Stomach (tissue), 8 donors: ENCODE measurements at regions not wholly inside any gene's neighbourhood (a gene's known extent, or its start where the extent isn't known, plus 50 kb on each side); places are given as distances from the start of the nearest gene placed in this dataset.

Source experiments
- DNase-seq, 2 donors: peaks; one replicate each; pipeline versions ENCODE4 v3.0.0 to v3.0.0-alpha.2; 2013 to 2019
- H3K27ac ChIP-seq, 5 donors: fragments of 200-600 bp in 4 of 5; sonication (generic) in 4 of 5; one replicate each; pipeline ENCODE4 v1.5.1; 2013 to 2019; ENCODE audit warnings: mild to moderate bottlenecking in 1 of 5, moderate library complexity in 1 of 5
- H3K27me3 ChIP-seq, 3 donors: fragments of 200-600 bp; sonication (generic); one replicate each; pipeline ENCODE4 v1.5.1; 2017 to 2019; ENCODE audit warnings: mixed run types in 1 of 3
- H3K36me3 ChIP-seq, 4 donors: fragments of 200-600 bp; sonication (generic); 1 replicate in 3 of 4; 2 replicates in 1 of 4; pipeline ENCODE4 v1.5.1; 2016 to 2019
- H3K4me1 ChIP-seq, 4 donors: fragments of 200-600 bp; sonication (generic); one replicate each; pipeline ENCODE4 v1.5.1; 2016 to 2019
- H3K4me3 ChIP-seq, 4 donors: fragments of 200-600 bp; sonication (generic) in 3 of 4; one replicate each; pipeline ENCODE4 v1.5.1; 2016 to 2019; ENCODE audit warnings: mild to moderate bottlenecking in 1 of 4
- H3K9me3 ChIP-seq, 4 donors: fragments of 200-600 bp; sonication (generic); one replicate each; pipeline ENCODE4 v1.5.1; 2016 to 2019
- EP300 ChIP-seq: sonication (generic); formaldehyde crosslinking; IDR thresholded peaks from one replicate; pipeline ENCODE4 v1.6.1; 2017; ENCODE audit warnings: antibody characterized with exemption
- POLR2A ChIP-seq, 4 donors: fragments of 450-650 bp; IDR thresholded peaks; one replicate each; pipeline ENCODE4 v1.6.1; 2016; ENCODE audit warnings: antibody characterized with exemption in 4 of 4, control low read depth in 2 of 4, mild to moderate bottlenecking in 1 of 4, moderate library complexity in 1 of 4
- POLR2AphosphoS5 ChIP-seq, 3 donors: sonication (generic); formaldehyde crosslinking; IDR thresholded peaks; one replicate each; pipeline ENCODE4 v1.6.1; 2016; ENCODE audit warnings: antibody characterized with exemption in 3 of 3
- WGBS, 5 donors: extraction: QIAGEN DNeasy Blood & Tissue Kit in 3 of 5; methylation state at CpG; one replicate each; pipeline versions ENCODE4 v1.1.5 to v1.1.7; 2013 to 2018; 5-methylcytosine and 5-hydroxymethylcytosine counted together
- intact Hi-C: fragments of 100-400 bp; cut with DNase I; formaldehyde crosslinking; loops from one replicate; pipeline ENCODE4 v1.15.1; 2023; ENCODE audit warnings: low total_unique reads
- TF ChIP-seq, protein P1 (sequence below), 7 experiments: fragments of 450-650 bp in 4 of 7; fragments of 200-600 bp in 3 of 7; sonication (generic) in 3 of 7; IDR thresholded peaks; one replicate each; pipeline ENCODE4 v1.5.1; 2016 to 2019; ENCODE audit warnings: antibody characterized with exemption in 7 of 7, control low read depth in 2 of 7, mild to moderate bottlenecking in 1 of 7
- donor health status: healthy with polysubstance abuse.
- donor health status: Bipolar disorder and iron deficiency.
- donor health status: healthy.

DNA sequence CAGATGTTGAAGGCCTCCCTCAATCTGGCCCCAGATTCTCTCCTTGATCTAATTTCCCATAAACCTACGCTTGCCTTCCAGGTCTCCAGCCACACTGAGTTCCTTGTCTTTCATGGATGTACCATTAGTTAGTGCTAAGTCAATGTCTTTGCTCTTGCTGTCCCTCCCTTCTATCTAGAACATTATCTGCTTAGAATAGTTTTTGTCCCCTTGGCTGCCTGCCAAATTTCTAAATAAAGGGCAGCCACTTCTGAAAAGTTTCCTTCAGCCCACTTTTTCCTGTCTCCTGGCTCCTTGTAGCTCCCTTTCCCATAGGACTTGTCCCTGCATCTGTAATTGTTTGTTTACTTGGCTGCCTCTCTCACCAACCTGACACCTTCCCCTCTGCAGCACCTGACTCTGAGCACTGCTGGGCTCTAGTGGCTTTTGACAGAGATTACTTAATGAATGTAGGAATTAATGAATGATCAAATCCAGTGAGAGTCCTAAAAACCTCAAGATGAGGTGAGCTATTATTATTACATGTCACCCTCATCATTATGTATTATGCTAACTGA lies 58.3 kb downstream of the CXCL12 start:
- WGBS, 5 donors = 85 to 100% (median 94%) methylated on average over 1 of the region's 1 CpG
- peaks cover 0 to 22% (median 6%) of the 10 kb centered on the region in 4 donors for H3K4me1 ChIP-seq
- H3K36me3 ChIP-seq = no peaks in the 10 kb centered on the region
- no peaks in the 10 kb centered on the region for H3K9me3 ChIP-seq
- DNase-seq = peak in 1 of 2 donors; percentile 20
- no peaks in the 10 kb centered on the region for H3K27me3 ChIP-seq
- no peak overlapping the region for H3K4me3 ChIP-seq
- no peak overlapping the region for H3K27ac ChIP-seq
- intact Hi-C loops = no loop called here
- TF ChIP-seq POLR2A (IDR thresholded peaks at IDR 0.05) = no peak
- no peak for TF ChIP-seq POLR2AphosphoS5 (IDR thresholded peaks at IDR 0.05)
- TF ChIP-seq, protein P1, sequence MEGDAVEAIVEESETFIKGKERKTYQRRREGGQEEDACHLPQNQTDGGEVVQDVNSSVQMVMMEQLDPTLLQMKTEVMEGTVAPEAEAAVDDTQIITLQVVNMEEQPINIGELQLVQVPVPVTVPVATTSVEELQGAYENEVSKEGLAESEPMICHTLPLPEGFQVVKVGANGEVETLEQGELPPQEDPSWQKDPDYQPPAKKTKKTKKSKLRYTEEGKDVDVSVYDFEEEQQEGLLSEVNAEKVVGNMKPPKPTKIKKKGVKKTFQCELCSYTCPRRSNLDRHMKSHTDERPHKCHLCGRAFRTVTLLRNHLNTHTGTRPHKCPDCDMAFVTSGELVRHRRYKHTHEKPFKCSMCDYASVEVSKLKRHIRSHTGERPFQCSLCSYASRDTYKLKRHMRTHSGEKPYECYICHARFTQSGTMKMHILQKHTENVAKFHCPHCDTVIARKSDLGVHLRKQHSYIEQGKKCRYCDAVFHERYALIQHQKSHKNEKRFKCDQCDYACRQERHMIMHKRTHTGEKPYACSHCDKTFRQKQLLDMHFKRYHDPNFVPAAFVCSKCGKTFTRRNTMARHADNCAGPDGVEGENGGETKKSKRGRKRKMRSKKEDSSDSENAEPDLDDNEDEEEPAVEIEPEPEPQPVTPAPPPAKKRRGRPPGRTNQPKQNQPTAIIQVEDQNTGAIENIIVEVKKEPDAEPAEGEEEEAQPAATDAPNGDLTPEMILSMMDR (IDR thresholded peaks at IDR 0.05) = no peak
- no peak for TF ChIP-seq EP300

DNA sequence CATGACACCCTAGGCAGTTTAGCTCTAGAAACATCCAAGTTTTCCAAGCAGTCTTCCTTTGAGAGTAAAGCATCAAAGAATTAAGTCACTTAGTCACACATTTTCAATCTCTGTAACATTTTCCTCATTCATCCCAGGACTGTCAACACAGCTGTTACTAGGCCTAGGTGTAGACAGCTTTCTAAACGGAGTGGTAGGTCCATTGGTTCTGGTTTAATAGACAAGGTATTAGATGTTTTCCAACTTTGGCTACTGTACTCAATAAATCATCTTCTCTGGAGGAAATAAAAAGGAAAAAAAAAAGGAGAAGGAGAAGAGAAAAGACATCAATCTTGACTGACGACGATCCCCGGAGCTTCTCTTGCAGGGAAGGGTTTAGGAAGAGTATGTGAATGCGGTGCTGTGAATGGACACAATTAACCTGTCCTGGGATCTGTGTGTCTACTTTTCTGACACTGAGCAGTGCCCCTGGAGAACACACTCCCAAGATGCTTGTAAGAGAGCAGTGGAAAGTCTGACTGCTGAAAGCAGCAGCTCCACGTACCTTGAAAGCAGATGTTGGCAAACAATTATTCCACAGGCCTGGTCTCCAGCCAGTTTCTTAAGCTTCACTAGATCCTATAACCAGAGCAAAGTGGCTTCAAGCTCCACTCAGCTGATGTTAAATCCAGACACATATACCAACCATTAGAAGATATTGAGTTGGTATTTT lies 59.1 kb downstream of the CXCL12 start:
- no peaks in the 10 kb centered on the region for H3K36me3 ChIP-seq
- TF ChIP-seq POLR2AphosphoS5 (IDR thresholded peaks at IDR 0.05) = no peak
- no peak for TF ChIP-seq EP300
- TF ChIP-seq, protein P1 (IDR thresholded peaks at IDR 0.05) = no peak
- no peak for TF ChIP-seq POLR2A (IDR thresholded peaks at IDR 0.05)
- H3K4me3 ChIP-seq = no peak overlapping the region
- intact Hi-C loops = no loop called here
- peaks cover 0 to 22% (median 6%) of the 10 kb centered on the region in 4 donors for H3K4me1 ChIP-seq
- H3K27ac ChIP-seq = peak overlapping the region in 2 of 5 donors; percentile 21 to 48
- 67 to 85% (median 74%) methylated on average over 6 of the region's 6 CpGs for WGBS, 5 donors
- no peaks in the 10 kb centered on the region for H3K27me3 ChIP-seq
- peak in 1 of 2 donors; percentile 40 for DNase-seq
- H3K9me3 ChIP-seq = no peaks in the 10 kb centered on the region

DNA sequence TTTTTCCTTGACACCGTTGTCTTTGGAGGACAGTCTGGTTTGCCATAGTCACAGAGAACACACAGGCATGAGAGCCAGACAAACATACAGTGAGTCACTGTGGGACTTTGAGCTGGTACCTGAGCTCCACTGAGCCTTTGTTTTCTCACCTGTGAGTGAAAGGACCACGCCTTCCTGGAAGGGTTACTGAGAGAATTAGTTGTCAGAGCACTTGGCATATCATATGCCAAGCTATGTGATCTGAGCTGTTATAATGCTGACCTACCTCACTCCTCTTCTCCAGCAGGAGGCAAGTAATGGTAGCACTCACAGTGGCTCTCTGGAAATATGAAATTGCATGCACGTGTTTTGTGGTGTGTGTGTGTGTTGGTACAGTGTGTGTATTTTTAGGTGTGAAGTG lies 59.7 kb downstream of the CXCL12 start:
- intact Hi-C loops = no loop called here
- Histone ChIP-seq H3K27me3 (no peaks in the 10 kb centered on the region), H3K9me3 (no peaks in the 10 kb centered on the region), H3K36me3 (no peaks in the 10 kb centered on the region), H3K27ac (peak overlapping the region in 2 of 5 donors; percentile 48 to 64), H3K4me3 (no peak overlapping the region), H3K4me1 (peaks cover 0 to 22% (median 6%) of the 10 kb centered on the region in 4 donors)
- peak; percentile 53 to 88 for DNase-seq
- no peak for TF ChIP-seq POLR2A (IDR thresholded peaks at IDR 0.05)
- TF ChIP-seq, protein P1 (IDR thresholded peaks at IDR 0.05) = no peak
- TF ChIP-seq POLR2AphosphoS5 (IDR thresholded peaks at IDR 0.05) = peak in 2 of 3 donors; percentile 50 to 73
- no peak for TF ChIP-seq EP300
- 27 to 55% (median 46%) methylated on average over 3 of the region's 3 CpGs for WGBS, 5 donors

DNA sequence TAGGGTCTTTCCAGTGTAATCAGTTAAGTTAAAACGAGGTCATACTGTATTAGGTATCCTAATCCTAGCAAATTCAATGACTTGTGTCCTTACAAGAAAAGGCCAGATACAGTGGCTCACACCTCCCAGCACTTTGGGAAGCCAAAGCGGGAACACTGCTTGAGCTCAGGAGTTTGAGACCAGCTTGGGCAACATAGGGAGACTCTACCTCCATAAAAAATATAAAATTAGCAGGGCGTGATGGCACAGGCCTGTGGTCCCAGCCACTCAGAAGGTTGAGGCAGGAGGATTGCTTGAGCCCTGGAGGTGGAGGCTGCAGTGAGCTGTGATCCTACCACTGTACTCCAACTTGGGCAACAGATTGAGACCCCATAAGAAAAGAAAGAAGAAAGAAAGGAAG lies 61.1 kb downstream of the CXCL12 start:
- no peak for DNase-seq
- TF ChIP-seq POLR2A (IDR thresholded peaks at IDR 0.05) = no peak
- TF ChIP-seq, protein P1 (IDR thresholded peaks at IDR 0.05) = no peak
- no peak for TF ChIP-seq EP300
- TF ChIP-seq POLR2AphosphoS5 (IDR thresholded peaks at IDR 0.05) = no peak
- Histone ChIP-seq H3K27me3 (no peaks in the 10 kb centered on the region), H3K27ac (no peak overlapping the region), H3K9me3 (no peaks in the 10 kb centered on the region), H3K4me1 (peaks cover 0 to 22% (median 6%) of the 10 kb centered on the region in 4 donors), H3K4me3 (no peak overlapping the region), H3K36me3 (no peaks in the 10 kb centered on the region)
- intact Hi-C loops = no loop called here
- 93 to 96% (median 95%) methylated on average over 3 of the region's 3 CpGs for WGBS, 5 donors
